ENCODE measurements at regions not wholly inside any gene's neighbourhood (a gene's known extent, or its start where the extent isn't known, plus 50 kb on each side); places are given as distances from the start of the nearest gene placed in this dataset.

- TF ChIP-seq CTCF (conservative IDR thresholded peaks at IDR 0.05 in 1 of 2, IDR thresholded peaks at IDR 0.05 in 1 of 2; ENCODE audit: low read depth in 1 of 2, low read length in 2 of 2) (no peak), EZH2 (IDR thresholded peaks at IDR 0.05; ENCODE audit: low read length, missing control alignments) (no peak)
Observed at GRCh38 chr3:144852999-144853398, 881.4 kb downstream of the DIPK2A start.
